GM06990 (cell line): ENCODE measurements at regions not wholly inside any gene's neighbourhood (a gene's known extent, or its start where the extent isn't known, plus 50 kb on each side); places are given as distances from the start of the nearest gene placed in this dataset.

ENCODE experiments used
- DNase-seq: peaks from one replicate; pipeline ENCODE4 v3.0.0-alpha.2; 2011; ENCODE audit not compliant: insufficient read length; ENCODE audit errors: extremely low read depth
- H3K27me3 ChIP-seq: replicated peaks from 2 replicates; pipeline ENCODE4 v1.6.0; 2011; ENCODE audit warnings: low read length; ENCODE audit not compliant: control insufficient read depth, insufficient read depth
- H3K36me3 ChIP-seq: 2 replicates; pipeline ENCODE4 v1.5.1; 2011; ENCODE audit warnings: low read length; ENCODE audit not compliant: control insufficient read depth, insufficient read depth
- H3K4me3 ChIP-seq: replicated peaks from 2 replicates; pipeline ENCODE4 v1.5.1; 2011; ENCODE audit warnings: low read depth, mild to moderate bottlenecking, control low read depth, low read length
- CTCF ChIP-seq: IDR thresholded peaks from 2 replicates; pipeline ENCODE4 v1.5.1; 2011; ENCODE audit warnings: low read length, control low read depth, mild to moderate bottlenecking, inconsistent platforms; ENCODE audit not compliant: insufficient read depth, poor library complexity, severe bottlenecking

GRCh38 chr7:9264395-9264794 is 831.0 kb downstream of the NXPH1 start:
- Histone ChIP-seq H3K36me3 (no peaks in the 10 kb centered on the region), H3K27me3 (no peaks in the 10 kb centered on the region), H3K4me3 (no peak overlapping the region)
- no peak for TF ChIP-seq CTCF
- no peak for DNase-seq

GRCh38 chr7:9280088-9280487 is 846.7 kb downstream of the NXPH1 start:
- no peaks in the 10 kb centered on the region for H3K27me3 ChIP-seq
- DNase-seq = no peak
- H3K36me3 ChIP-seq = no peaks in the 10 kb centered on the region
- no peak for TF ChIP-seq CTCF
- no peak overlapping the region for H3K4me3 ChIP-seq

GRCh38 chr7:9283246-9283645 is 849.8 kb downstream of the NXPH1 start:
- H3K36me3 ChIP-seq = no peaks in the 10 kb centered on the region
- no peak overlapping the region for H3K4me3 ChIP-seq
- no peaks in the 10 kb centered on the region for H3K27me3 ChIP-seq
- DNase-seq = no peak
- no peak for TF ChIP-seq CTCF

- Histone ChIP-seq H3K27me3 (no peaks in the 10 kb centered on the region), H3K36me3 (no peaks in the 10 kb centered on the region), H3K4me3 (no peak overlapping the region)
- DNase-seq = no peak
- no peak for TF ChIP-seq CTCF
Observed at GRCh38 chr7:9302436-9302835, 869.0 kb downstream of the NXPH1 start.

GRCh38 chr7:9307131-9307530 is 873.7 kb downstream of the NXPH1 start:
- Histone ChIP-seq H3K36me3 (no peaks in the 10 kb centered on the region), H3K27me3 (no peaks in the 10 kb centered on the region), H3K4me3 (no peak overlapping the region)
- no peak for TF ChIP-seq CTCF
- no peak for DNase-seq

- TF ChIP-seq CTCF = no peak
- H3K4me3 ChIP-seq = no peak overlapping the region
- no peak for DNase-seq
Observed at GRCh38 chr7:9324513-9324912, 891.1 kb downstream of the NXPH1 start.

More at GRCh38 chr7:9324513-9324912, 891.1 kb downstream of the NXPH1 start:
- no peaks in the 10 kb centered on the region for H3K27me3 ChIP-seq
- H3K36me3 ChIP-seq = no peaks in the 10 kb centered on the region
